NT2/D1 (cell line): ENCODE measurements at regions not wholly inside any gene's neighbourhood (a gene's known extent, or its start where the extent isn't known, plus 50 kb on each side); places are given as distances from the start of the nearest gene placed in this dataset.
"Not testable (repeated sequence)": the region's sequence is repeated elsewhere in the genome, so short reads cannot be mapped to it uniquely, and the experiment has no call there.

Experiments used
- DNase-seq: peaks from one replicate; pipeline ENCODE4 v3.0.0-alpha.2; 2011; ENCODE audit warnings: low read depth, low spot score
- H3K27me3 ChIP-seq: 2 replicates; pipeline ENCODE4 v1.6.0; 2011; ENCODE audit warnings: mild to moderate bottlenecking; ENCODE audit not compliant: insufficient read length, insufficient read depth
- H3K36me3 ChIP-seq: 2 replicates; pipeline ENCODE4 v1.6.1; 2011; ENCODE audit warnings: mild to moderate bottlenecking, low read length, mixed read lengths; ENCODE audit not compliant: insufficient read depth, insufficient read length
- H3K4me1 ChIP-seq: 2 replicates; pipeline ENCODE4 v1.5.1; 2011; ENCODE audit not compliant: insufficient read depth, insufficient read length
- H3K4me3 ChIP-seq: 2 replicates; pipeline ENCODE4 v1.5.1; 2011; ENCODE audit warnings: low read depth; ENCODE audit not compliant: insufficient read length
- H3K9ac ChIP-seq: 2 replicates; pipeline ENCODE4 v1.6.0; 2011; ENCODE audit warnings: low read depth; ENCODE audit not compliant: insufficient read length
- H3K9me3 ChIP-seq: 2 replicates; pipeline ENCODE4 v1.5.1; 2011; ENCODE audit warnings: mild to moderate bottlenecking, low read length; ENCODE audit not compliant: insufficient read depth
- SUZ12 ChIP-seq: IDR thresholded peaks from 2 replicates; pipeline ENCODE4 v1.6.1; 2011; ENCODE audit not compliant: insufficient read length, insufficient read depth; ENCODE audit errors: extremely low read depth
- YY1 ChIP-seq: IDR thresholded peaks from 2 replicates; pipeline ENCODE4 v1.6.1; 2011; ENCODE audit not compliant: insufficient read length, insufficient read depth
- ZNF274 ChIP-seq: IDR thresholded peaks from 2 replicates; pipeline ENCODE4 v1.6.1; 2011; ENCODE audit warnings: mild to moderate bottlenecking, low read depth, low read length

GRCh38 chr2:34147780-34148179, 548.7 kb upstream of the FAM98A start:
- H3K36me3 ChIP-seq, result no peaks in the 10 kb centered on the region
- no peaks in the 10 kb centered on the region for H3K27me3 ChIP-seq
- H3K4me1 ChIP-seq, result no peaks in the 10 kb centered on the region
- no peak overlapping the region for H3K9ac ChIP-seq
- no peak for DNase-seq
- H3K4me3 ChIP-seq, result no peak overlapping the region
- no peak for TF ChIP-seq SUZ12
- no peak for TF ChIP-seq ZNF274
- TF ChIP-seq YY1, result no peak
- peaks cover 10% of the 10 kb centered on the region; the same call in 1 of the 2 replicates for H3K9me3 ChIP-seq

GRCh38 chr2:34143149-34143548, 544.0 kb upstream of the FAM98A start:
- Histone ChIP-seq H3K9me3 (peaks cover 18% of the 10 kb centered on the region; the same call in 1 of the 2 replicates), H3K9ac (no peak overlapping the region), H3K36me3 (no peaks in the 10 kb centered on the region), H3K27me3 (no peaks in the 10 kb centered on the region), H3K4me1 (no peaks in the 10 kb centered on the region), H3K4me3 (no peak overlapping the region)
- TF ChIP-seq YY1 (no peak), SUZ12 (no peak)
- DNase-seq, result no peak

GRCh38 chr2:34142531-34143008, 543.5 kb upstream of the FAM98A start:
- DNase-seq, H3K27me3 ChIP-seq, H3K4me1 ChIP-seq, H3K4me3 ChIP-seq, H3K9ac ChIP-seq, H3K36me3 ChIP-seq: not testable (repeated sequence)
- H3K9me3 ChIP-seq, result peaks cover 18% of the 10 kb centered on the region; the same call in 1 of the 2 replicates

GRCh38 chr2:34133065-34133464, 534.0 kb upstream of the FAM98A start:
- H3K9ac ChIP-seq, H3K9me3 ChIP-seq, DNase-seq, H3K27me3 ChIP-seq, H3K4me1 ChIP-seq, H3K4me3 ChIP-seq, H3K36me3 ChIP-seq: not testable (repeated sequence)

- Histone ChIP-seq H3K9me3 (no peaks in the 10 kb centered on the region), H3K27me3 (no peaks in the 10 kb centered on the region), H3K4me3 (no peak overlapping the region), H3K4me1 (no peaks in the 10 kb centered on the region), H3K9ac (no peak overlapping the region), H3K36me3 (no peaks in the 10 kb centered on the region)
- TF ChIP-seq YY1 (no peak), SUZ12 (no peak), ZNF274 (no peak)
- no peak for DNase-seq
Measured at GRCh38 chr2:34126279-34126678, 527.2 kb upstream of the FAM98A start.

GRCh38 chr2:34123996-34124785, 525.1 kb upstream of the FAM98A start:
- H3K27me3 ChIP-seq, result no peaks in the 10 kb centered on the region
- no peak overlapping the region for H3K9ac ChIP-seq
- DNase-seq, result no peak
- no peaks in the 10 kb centered on the region for H3K4me1 ChIP-seq
- H3K36me3 ChIP-seq, result no peaks in the 10 kb centered on the region
- TF ChIP-seq SUZ12 (no peak), YY1 (no peak), ZNF274 (no peak)
- H3K9me3 ChIP-seq, result no peaks in the 10 kb centered on the region
- no peak overlapping the region for H3K4me3 ChIP-seq

- Histone ChIP-seq H3K36me3 (no peaks in the 10 kb centered on the region), H3K9ac (no peak overlapping the region), H3K4me3 (no peak overlapping the region), H3K4me1 (no peaks in the 10 kb centered on the region), H3K9me3 (no peaks in the 10 kb centered on the region), H3K27me3 (no peaks in the 10 kb centered on the region)
- TF ChIP-seq YY1 (no peak), ZNF274 (no peak), SUZ12 (no peak)
- no peak for DNase-seq
Measured at GRCh38 chr2:34121076-34121475, 522.0 kb upstream of the FAM98A start.

- Histone ChIP-seq H3K4me1 (no peaks in the 10 kb centered on the region), H3K27me3 (no peaks in the 10 kb centered on the region), H3K9me3 (no peaks in the 10 kb centered on the region), H3K9ac (no peak overlapping the region), H3K36me3 (no peaks in the 10 kb centered on the region), H3K4me3 (no peak overlapping the region)
- TF ChIP-seq SUZ12, result no peak
- no peak for TF ChIP-seq YY1
- no peak for TF ChIP-seq ZNF274
- no peak for DNase-seq
Measured at GRCh38 chr2:34115076-34115475, 516.0 kb upstream of the FAM98A start.
